CD4-positive, CD25-positive, alpha-beta regulatory T cell (primary cell): ENCODE measurements at regions not wholly inside any gene's neighbourhood (a gene's known extent, or its start where the extent isn't known, plus 50 kb on each side); places are given as distances from the start of the nearest gene placed in this dataset.
"Not testable (repeated sequence)": the region's sequence is repeated elsewhere in the genome, so short reads cannot be mapped to it uniquely, and the experiment has no call there.

Experiments used
- ATAC-seq, 2 donors: fragments of 150-1000 bp; cut with Tn5 transposase; one replicate each; pipeline ENCODE4 v1.10.0; 2021; ENCODE audit warnings: low read depth in 2 of 2, moderate number of reproducible peaks in 2 of 2, moderate library complexity in 1 of 2
- DNase-seq, 3 donors: peaks; one replicate each; pipeline versions ENCODE4 v3.0.0 to v3.0.0-alpha.2; 2012 to 2022; ENCODE audit warnings: mixed read lengths in 1 of 3
- H3K27ac ChIP-seq: one replicate; pipeline ENCODE4 v1.7.0; 2013; ENCODE audit warnings: mild to moderate bottlenecking, low read length; ENCODE audit not compliant: insufficient read depth, poor library complexity, severe bottlenecking
- H3K27me3 ChIP-seq: one replicate; pipeline ENCODE4 v1.7.0; 2013; ENCODE audit warnings: low read length; ENCODE audit not compliant: control insufficient read depth, insufficient read depth
- H3K36me3 ChIP-seq: one replicate; pipeline ENCODE4 v1.7.0; 2013; ENCODE audit warnings: mild to moderate bottlenecking, low read length, moderate library complexity; ENCODE audit not compliant: control insufficient read depth, insufficient read depth
- H3K4me1 ChIP-seq: 2 replicates; pipeline ENCODE4 v1.7.0; 2013; ENCODE audit warnings: mild to moderate bottlenecking, low read length; ENCODE audit not compliant: insufficient read depth, control insufficient read depth, poor library complexity, severe bottlenecking
- H3K4me3 ChIP-seq: one replicate; pipeline ENCODE4 v1.7.0; 2013; ENCODE audit warnings: low read depth, mild to moderate bottlenecking, low read length, moderate library complexity
- H3K9me3 ChIP-seq, 2 experiments: 1 replicate in 1 of 2; 2 replicates in 1 of 2; pipeline ENCODE4 v1.7.0; 2013; ENCODE audit warnings: low read length in 2 of 2, mild to moderate bottlenecking in 1 of 2, moderate library complexity in 1 of 2; ENCODE audit not compliant: control insufficient read depth in 2 of 2
- H3K27ac Mint-ChIP-seq, 3 donors: one replicate each; pipeline ENCODE4 v1.8.0; 2020 to 2022; ENCODE audit warnings: mild to moderate bottlenecking in 3 of 3, mixed read lengths in 3 of 3, moderate library complexity in 2 of 3
- H3K27me3 Mint-ChIP-seq: one replicate; pipeline ENCODE4 v1.8.0; 2022; ENCODE audit warnings: mild to moderate bottlenecking, mixed read lengths
- H3K36me3 Mint-ChIP-seq: one replicate; pipeline ENCODE4 v1.8.0; 2020; ENCODE audit warnings: mixed read lengths
- H3K4me1 Mint-ChIP-seq, 4 donors: one replicate each; pipeline ENCODE4 v1.8.0; 2020 to 2022; ENCODE audit warnings: mixed read lengths in 4 of 4, mild to moderate bottlenecking in 1 of 4
- H3K4me3 Mint-ChIP-seq, 4 donors: one replicate each; pipeline ENCODE4 v1.8.0; 2020 to 2022; ENCODE audit warnings: mild to moderate bottlenecking in 4 of 4, mixed read lengths in 4 of 4, moderate library complexity in 3 of 4
- H3K9me3 Mint-ChIP-seq, 7 donors: one replicate each; pipeline ENCODE4 v1.8.0; 2020 to 2022; ENCODE audit warnings: mixed read lengths in 7 of 7, mild to moderate bottlenecking in 3 of 7, moderate library complexity in 2 of 7

GRCh38 chr10:45564303-45564959, 108.1 kb downstream of the ZFAND4 start:
- H3K4me3 ChIP-seq, result no peak overlapping the region
- H3K27me3 Mint-ChIP-seq, result no peaks in the 10 kb centered on the region
- no peak for ATAC-seq
- no peaks in the 10 kb centered on the region for H3K4me1 ChIP-seq
- peaks cover 34 to 44% (median 39%) of the 10 kb centered on the region in 4 donors for H3K4me1 Mint-ChIP-seq
- H3K9me3 Mint-ChIP-seq, result no peaks in the 10 kb centered on the region
- H3K36me3 Mint-ChIP-seq, result peaks cover 15% of the 10 kb centered on the region
- no peaks in the 10 kb centered on the region for H3K27me3 ChIP-seq
- no peak overlapping the region for H3K27ac Mint-ChIP-seq
- H3K27ac ChIP-seq, result no peak overlapping the region
- DNase-seq, result no peak
- no peak overlapping the region for H3K4me3 Mint-ChIP-seq
- no peaks in the 10 kb centered on the region for H3K9me3 ChIP-seq
- no peaks in the 10 kb centered on the region for H3K36me3 ChIP-seq

GRCh38 chr10:45561952-45562351, 110.6 kb downstream of the ZFAND4 start:
- Mint-ChIP-seq H3K4me3 (no peak overlapping the region), H3K9me3 (no peaks in the 10 kb centered on the region), H3K4me1 (peaks cover 42 to 60% (median 52%) of the 10 kb centered on the region in 4 donors), H3K27me3 (no peaks in the 10 kb centered on the region), H3K27ac (peak overlapping the region in 1 of 3 donors; percentile 2), H3K36me3 (peaks cover 11% of the 10 kb centered on the region)
- no peak overlapping the region for H3K4me3 ChIP-seq
- ATAC-seq, result no peak
- H3K27ac ChIP-seq, result no peak overlapping the region
- no peaks in the 10 kb centered on the region for H3K27me3 ChIP-seq
- H3K4me1 ChIP-seq, result peaks cover 13% of the 10 kb centered on the region
- H3K9me3 ChIP-seq, result no peaks in the 10 kb centered on the region
- DNase-seq, result no peak
- H3K36me3 ChIP-seq, result no peaks in the 10 kb centered on the region

- DNase-seq (no peak), ATAC-seq (no peak)
- Histone ChIP-seq H3K9me3 (no peaks in the 10 kb centered on the region), H3K27ac (no peak overlapping the region), H3K4me1 (peaks cover 16% of the 10 kb centered on the region), H3K27me3 (no peaks in the 10 kb centered on the region), H3K4me3 (no peak overlapping the region), H3K36me3 (no peaks in the 10 kb centered on the region)
- Mint-ChIP-seq H3K36me3 (peaks cover 11% of the 10 kb centered on the region), H3K4me3 (no peak overlapping the region), H3K9me3 (no peaks in the 10 kb centered on the region), H3K27ac (no peak overlapping the region), H3K27me3 (no peaks in the 10 kb centered on the region), H3K4me1 (peaks cover 44 to 70% (median 52%) of the 10 kb centered on the region in 4 donors)
Observed at GRCh38 chr10:45560262-45560661, 112.3 kb downstream of the ZFAND4 start.

GRCh38 chr10:45558425-45558824, 114.1 kb downstream of the ZFAND4 start:
- DNase-seq (no peak), ATAC-seq (no peak)
- no peaks in the 10 kb centered on the region for H3K27me3 ChIP-seq
- H3K27ac Mint-ChIP-seq, result peak overlapping the region; percentile 27 to 72 (median 42)
- H3K27me3 Mint-ChIP-seq, result no peaks in the 10 kb centered on the region
- no peak overlapping the region for H3K4me3 ChIP-seq
- H3K9me3 ChIP-seq, result no peaks in the 10 kb centered on the region
- H3K4me1 ChIP-seq, result peaks cover 16% of the 10 kb centered on the region
- H3K27ac ChIP-seq, result no peak overlapping the region
- H3K36me3 Mint-ChIP-seq, result peaks cover 14% of the 10 kb centered on the region
- H3K4me1 Mint-ChIP-seq, result peaks cover 34 to 61% (median 45%) of the 10 kb centered on the region in 4 donors
- H3K4me3 Mint-ChIP-seq, result peak overlapping the region in 2 of 4 donors; percentile 13
- H3K9me3 Mint-ChIP-seq, result no peaks in the 10 kb centered on the region
- no peaks in the 10 kb centered on the region for H3K36me3 ChIP-seq

GRCh38 chr10:45557275-45557905, 115.2 kb downstream of the ZFAND4 start:
- peaks cover 17% of the 10 kb centered on the region for H3K36me3 Mint-ChIP-seq
- Histone ChIP-seq H3K27ac (no peak overlapping the region), H3K4me3 (peak overlapping the region; percentile 57), H3K27me3 (no peaks in the 10 kb centered on the region), H3K4me1 (peaks cover 16% of the 10 kb centered on the region), H3K9me3 (no peaks in the 10 kb centered on the region), H3K36me3 (no peaks in the 10 kb centered on the region)
- peak overlapping the region in 2 of 4 donors; percentile 26 to 54 for H3K4me3 Mint-ChIP-seq
- DNase-seq, result peak in 1 of 3 donors; percentile 56
- no peaks in the 10 kb centered on the region for H3K27me3 Mint-ChIP-seq
- peaks cover 31 to 59% (median 46%) of the 10 kb centered on the region in 4 donors for H3K4me1 Mint-ChIP-seq
- peak overlapping the region; percentile 12 to 73 (median 27) for H3K27ac Mint-ChIP-seq
- no peaks in the 10 kb centered on the region for H3K9me3 Mint-ChIP-seq
- ATAC-seq, result peak; percentile 58 to 59

- H3K9me3 Mint-ChIP-seq, result no peaks in the 10 kb centered on the region
- H3K4me1 Mint-ChIP-seq, result peaks cover 28 to 54% (median 45%) of the 10 kb centered on the region in 4 donors
- H3K27ac Mint-ChIP-seq, result no peak overlapping the region
- H3K36me3 Mint-ChIP-seq, result peaks cover 16% of the 10 kb centered on the region
- peaks cover 10% of the 10 kb centered on the region for H3K36me3 ChIP-seq
- ATAC-seq (no peak), DNase-seq (no peak)
- no peaks in the 10 kb centered on the region for H3K9me3 ChIP-seq
- no peaks in the 10 kb centered on the region for H3K27me3 Mint-ChIP-seq
- no peak overlapping the region for H3K27ac ChIP-seq
- peaks cover 16% of the 10 kb centered on the region for H3K4me1 ChIP-seq
- H3K27me3 ChIP-seq, result no peaks in the 10 kb centered on the region
- H3K4me3 ChIP-seq, result no peak overlapping the region
- H3K4me3 Mint-ChIP-seq, result no peak overlapping the region
Observed at GRCh38 chr10:45555795-45556194, 116.8 kb downstream of the ZFAND4 start.

- not testable (repeated sequence) for H3K27ac Mint-ChIP-seq, H3K27me3 Mint-ChIP-seq
Observed at GRCh38 chr10:45555332-45555731, 117.2 kb downstream of the ZFAND4 start.

GRCh38 chr10:45553613-45554012, 119.0 kb downstream of the ZFAND4 start:
- Histone ChIP-seq H3K4me1 (peaks cover 16% of the 10 kb centered on the region), H3K27ac (no peak overlapping the region), H3K36me3 (peaks cover 14% of the 10 kb centered on the region), H3K4me3 (no peak overlapping the region), H3K9me3 (no peaks in the 10 kb centered on the region), H3K27me3 (no peaks in the 10 kb centered on the region)
- DNase-seq (no peak), ATAC-seq (no peak)
- H3K36me3 Mint-ChIP-seq, result peaks cover 23% of the 10 kb centered on the region
- no peak overlapping the region for H3K4me3 Mint-ChIP-seq
- no peaks in the 10 kb centered on the region for H3K9me3 Mint-ChIP-seq
- H3K4me1 Mint-ChIP-seq, result peaks cover 21 to 47% (median 41%) of the 10 kb centered on the region in 4 donors
- H3K27me3 Mint-ChIP-seq, result no peaks in the 10 kb centered on the region
- no peak overlapping the region for H3K27ac Mint-ChIP-seq

More at GRCh38 chr10:45555332-45555731, 117.2 kb downstream of the ZFAND4 start:
- not testable (repeated sequence) for H3K27ac ChIP-seq, H3K4me3 Mint-ChIP-seq, H3K27me3 ChIP-seq, DNase-seq, H3K9me3 Mint-ChIP-seq, H3K9me3 ChIP-seq, H3K4me3 ChIP-seq, ATAC-seq
- H3K36me3 Mint-ChIP-seq, result peaks cover 17% of the 10 kb centered on the region
- peaks cover 28 to 53% (median 46%) of the 10 kb centered on the region in 4 donors for H3K4me1 Mint-ChIP-seq
- Histone ChIP-seq H3K4me1 (peaks cover 16% of the 10 kb centered on the region), H3K36me3 (peaks cover 11% of the 10 kb centered on the region)
